K562 (cell line): ENCODE measurements at regions not wholly inside any gene's neighbourhood (a gene's known extent, or its start where the extent isn't known, plus 50 kb on each side); places are given as distances from the start of the nearest gene placed in this dataset.

Source experiments
- EP300 ChIP-seq: IDR thresholded peaks from 2 replicates; pipeline ENCODE4 v1.6.1; 2012; ENCODE audit warnings: low read length, improper control_type of control experiment
- L3MBTL2 ChIP-seq: fragments of 450-650 bp; IDR thresholded peaks from 2 replicates; pipeline ENCODE4 v1.6.1; 2016; ENCODE audit warnings: mild to moderate bottlenecking, moderate library complexity
- RAD51 ChIP-seq: fragments of 450-650 bp; IDR thresholded peaks from 2 replicates; pipeline ENCODE4 v1.7.1; 2016; ENCODE audit warnings: low read depth, mild to moderate bottlenecking, borderline replicate concordance
- RBM22 ChIP-seq: fragments of 200-400 bp; formaldehyde crosslinking; IDR thresholded peaks from 2 replicates; pipeline ENCODE4 v1.6.1; 2018; ENCODE audit warnings: low read length, low read depth; ENCODE audit not compliant: poor library complexity, severe bottlenecking
- RFX7 ChIP-seq: fragments of 250-450 bp; sonication (Bioruptor Pico); IDR thresholded peaks from 2 replicates; pipeline ENCODE4 v1.5.1; 2021; ENCODE audit warnings: mild to moderate bottlenecking
- TFAP4 ChIP-seq: sonication (generic); formaldehyde crosslinking; IDR thresholded peaks from 2 replicates; pipeline ENCODE4 v1.8.0; 2022; ENCODE audit warnings: missing genetic modification reagents, mild to moderate bottlenecking, moderate library complexity, borderline replicate concordance
- TF ChIP-seq, protein P1 (sequence below), 3 experiments: IDR thresholded peaks in 2 of 3; conservative IDR thresholded peaks in 1 of 3; 2 replicates each; pipeline ENCODE4 v1.5.1; 2011 to 2012; ENCODE audit warnings: low read length in 3 of 3, mild to moderate bottlenecking in 3 of 3, control low read depth in 2 of 3, improper control_type of control experiment in 1 of 3, inconsistent platforms in 1 of 3, low read depth in 1 of 3, mixed read lengths in 1 of 3, moderate library complexity in 1 of 3; ENCODE audit not compliant: insufficient read depth in 2 of 3

GRCh38 chr5:176736931-176737745, 73.2 kb upstream of the UNC5A start:
- TF ChIP-seq, protein P1, sequence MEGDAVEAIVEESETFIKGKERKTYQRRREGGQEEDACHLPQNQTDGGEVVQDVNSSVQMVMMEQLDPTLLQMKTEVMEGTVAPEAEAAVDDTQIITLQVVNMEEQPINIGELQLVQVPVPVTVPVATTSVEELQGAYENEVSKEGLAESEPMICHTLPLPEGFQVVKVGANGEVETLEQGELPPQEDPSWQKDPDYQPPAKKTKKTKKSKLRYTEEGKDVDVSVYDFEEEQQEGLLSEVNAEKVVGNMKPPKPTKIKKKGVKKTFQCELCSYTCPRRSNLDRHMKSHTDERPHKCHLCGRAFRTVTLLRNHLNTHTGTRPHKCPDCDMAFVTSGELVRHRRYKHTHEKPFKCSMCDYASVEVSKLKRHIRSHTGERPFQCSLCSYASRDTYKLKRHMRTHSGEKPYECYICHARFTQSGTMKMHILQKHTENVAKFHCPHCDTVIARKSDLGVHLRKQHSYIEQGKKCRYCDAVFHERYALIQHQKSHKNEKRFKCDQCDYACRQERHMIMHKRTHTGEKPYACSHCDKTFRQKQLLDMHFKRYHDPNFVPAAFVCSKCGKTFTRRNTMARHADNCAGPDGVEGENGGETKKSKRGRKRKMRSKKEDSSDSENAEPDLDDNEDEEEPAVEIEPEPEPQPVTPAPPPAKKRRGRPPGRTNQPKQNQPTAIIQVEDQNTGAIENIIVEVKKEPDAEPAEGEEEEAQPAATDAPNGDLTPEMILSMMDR (IDR thresholded peaks at IDR 0.05 in 2 of 3, conservative IDR thresholded peaks at IDR 0.05 in 1 of 3; ENCODE audit: insufficient read depth in 2 of 3, low read depth in 1 of 3, low read length in 3 of 3), result no peak
- TF ChIP-seq RBM22 (no peak), EP300 (no peak), L3MBTL2 (no peak), RAD51 (no peak), TFAP4 (CRISPR knock-in tag) (no peak), RFX7 (CRISPR knock-in tag) (no peak)
